HL-60 (cell line): ENCODE measurements at regions not wholly inside any gene's neighbourhood (a gene's known extent, or its start where the extent isn't known, plus 50 kb on each side); places are given as distances from the start of the nearest gene placed in this dataset.

Source experiments
- DNase-seq, 2 experiments: peaks; one replicate each; pipeline ENCODE4 v3.0.0-alpha.2; 2010 to 2020; ENCODE audit warnings: low read depth in 1 of 2, low spot score in 1 of 2
- H3K27ac ChIP-seq: fragments of 250-450 bp; sonication (Bioruptor Pico); replicated peaks from 2 replicates; pipeline ENCODE4 v1.5.1; 2020; ENCODE audit warnings: mild to moderate bottlenecking, moderate library complexity
- H3K27me3 ChIP-seq: fragments of 250-450 bp; sonication (Bioruptor Pico); 2 replicates; pipeline ENCODE4 v1.5.1; 2021; ENCODE audit warnings: mild to moderate bottlenecking, moderate library complexity; ENCODE audit not compliant: insufficient read depth, poor library complexity, severe bottlenecking
- H3K4me3 ChIP-seq: replicated peaks from 2 replicates; pipeline ENCODE4 v1.5.1; 2011; ENCODE audit warnings: mild to moderate bottlenecking, control low read depth, low read length; ENCODE audit not compliant: insufficient read depth
- GABPA ChIP-seq: IDR thresholded peaks from 2 replicates; pipeline ENCODE4 v1.6.1; 2012; ENCODE audit warnings: low read depth
- POLR2AphosphoS5 ChIP-seq: IDR thresholded peaks from 2 replicates; pipeline ENCODE4 v1.6.1; 2012; ENCODE audit warnings: low read depth
- REST ChIP-seq: IDR thresholded peaks from 2 replicates; pipeline ENCODE4 v1.6.1; 2012; ENCODE audit warnings: low read depth; ENCODE audit not compliant: insufficient replicate concordance
- SPI1 ChIP-seq: IDR thresholded peaks from 2 replicates; pipeline ENCODE4 v1.6.1; 2012; ENCODE audit warnings: low read depth, mild to moderate bottlenecking, borderline replicate concordance
- TF ChIP-seq, protein P1 (sequence below): IDR thresholded peaks from one replicate; pipeline ENCODE4 v1.5.1; 2011; ENCODE audit warnings: low read length, control low read depth, inconsistent platforms; ENCODE audit not compliant: insufficient read depth

DNA sequence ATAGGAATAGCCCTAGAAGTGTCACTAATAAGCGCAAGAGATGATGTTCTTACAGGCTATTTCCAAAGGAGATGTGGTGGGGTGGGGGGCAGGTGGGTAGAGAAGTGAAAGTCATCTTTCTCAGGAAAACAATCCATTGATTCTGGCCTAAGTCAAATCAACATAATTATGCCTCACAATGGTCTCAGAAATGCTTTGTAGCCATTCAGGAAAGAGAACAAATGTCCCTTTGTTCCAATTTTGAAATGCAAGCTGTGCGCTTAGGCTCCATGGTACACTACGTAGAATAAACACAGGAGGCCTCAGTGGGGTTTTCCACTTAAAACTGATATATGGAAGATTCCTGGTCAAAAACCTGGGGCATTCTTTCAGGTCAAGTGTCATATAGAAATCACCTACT lies 529.9 kb upstream of the KLHL29 start:
- H3K27me3 ChIP-seq, result no peaks in the 10 kb centered on the region
- no peak overlapping the region for H3K27ac ChIP-seq
- no peak for DNase-seq
- no peak overlapping the region for H3K4me3 ChIP-seq
- no peak for TF ChIP-seq GABPA
- no peak for TF ChIP-seq REST
- no peak for TF ChIP-seq POLR2AphosphoS5
- TF ChIP-seq SPI1, result no peak
- TF ChIP-seq, protein P1, sequence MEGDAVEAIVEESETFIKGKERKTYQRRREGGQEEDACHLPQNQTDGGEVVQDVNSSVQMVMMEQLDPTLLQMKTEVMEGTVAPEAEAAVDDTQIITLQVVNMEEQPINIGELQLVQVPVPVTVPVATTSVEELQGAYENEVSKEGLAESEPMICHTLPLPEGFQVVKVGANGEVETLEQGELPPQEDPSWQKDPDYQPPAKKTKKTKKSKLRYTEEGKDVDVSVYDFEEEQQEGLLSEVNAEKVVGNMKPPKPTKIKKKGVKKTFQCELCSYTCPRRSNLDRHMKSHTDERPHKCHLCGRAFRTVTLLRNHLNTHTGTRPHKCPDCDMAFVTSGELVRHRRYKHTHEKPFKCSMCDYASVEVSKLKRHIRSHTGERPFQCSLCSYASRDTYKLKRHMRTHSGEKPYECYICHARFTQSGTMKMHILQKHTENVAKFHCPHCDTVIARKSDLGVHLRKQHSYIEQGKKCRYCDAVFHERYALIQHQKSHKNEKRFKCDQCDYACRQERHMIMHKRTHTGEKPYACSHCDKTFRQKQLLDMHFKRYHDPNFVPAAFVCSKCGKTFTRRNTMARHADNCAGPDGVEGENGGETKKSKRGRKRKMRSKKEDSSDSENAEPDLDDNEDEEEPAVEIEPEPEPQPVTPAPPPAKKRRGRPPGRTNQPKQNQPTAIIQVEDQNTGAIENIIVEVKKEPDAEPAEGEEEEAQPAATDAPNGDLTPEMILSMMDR, result no peak

GRCh38 chr2:22855761-22856184 lies 529.2 kb upstream of the KLHL29 start:
- TF ChIP-seq SPI1 (no peak), POLR2AphosphoS5 (no peak), GABPA (no peak), REST (no peak)
- TF ChIP-seq, protein P1, result no peak
- no peak overlapping the region for H3K4me3 ChIP-seq
- DNase-seq, result no peak
- no peaks in the 10 kb centered on the region for H3K27me3 ChIP-seq
- no peak overlapping the region for H3K27ac ChIP-seq

GRCh38 chr2:22867973-22868372 lies 517.0 kb upstream of the KLHL29 start:
- no peaks in the 10 kb centered on the region for H3K27me3 ChIP-seq
- no peak overlapping the region for H3K27ac ChIP-seq
- DNase-seq, result no peak
- H3K4me3 ChIP-seq, result no peak overlapping the region
- TF ChIP-seq GABPA (no peak), REST (no peak), POLR2AphosphoS5 (no peak), SPI1 (no peak)
- TF ChIP-seq, protein P1, result no peak
